ENCODE measurements at regions not wholly inside any gene's neighbourhood (a gene's known extent, or its start where the extent isn't known, plus 50 kb on each side); places are given as distances from the start of the nearest gene placed in this dataset.

DNA sequence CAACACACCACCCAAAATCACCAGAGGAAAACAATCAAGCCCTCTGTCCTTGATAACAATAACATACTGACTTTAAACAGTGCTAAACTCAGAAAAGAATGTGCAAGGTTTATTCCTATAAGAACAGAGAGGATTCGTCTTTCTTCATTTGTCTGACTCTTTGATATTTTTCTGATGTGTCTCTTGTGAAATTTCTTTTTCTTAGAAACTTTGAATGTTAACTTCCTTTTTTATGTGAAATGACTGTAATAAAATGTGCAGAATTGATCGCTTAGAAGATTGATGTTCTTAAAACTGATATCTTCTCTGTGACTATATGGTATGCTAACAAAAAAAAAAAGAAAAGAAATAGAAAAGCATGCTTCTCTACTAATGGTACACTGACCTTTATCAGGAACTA lies 947.4 kb upstream of the CITED2 start:
- Histone ChIP-seq H3K4me1 (ENCODE audit: insufficient read depth, poor library complexity, severe bottlenecking) (no peaks in the 10 kb centered on the region), H3K4me3 (ENCODE audit: severe bottlenecking) (no peak overlapping the region)
- no peak for DNase-seq (ENCODE audit: low spot score)

DNA sequence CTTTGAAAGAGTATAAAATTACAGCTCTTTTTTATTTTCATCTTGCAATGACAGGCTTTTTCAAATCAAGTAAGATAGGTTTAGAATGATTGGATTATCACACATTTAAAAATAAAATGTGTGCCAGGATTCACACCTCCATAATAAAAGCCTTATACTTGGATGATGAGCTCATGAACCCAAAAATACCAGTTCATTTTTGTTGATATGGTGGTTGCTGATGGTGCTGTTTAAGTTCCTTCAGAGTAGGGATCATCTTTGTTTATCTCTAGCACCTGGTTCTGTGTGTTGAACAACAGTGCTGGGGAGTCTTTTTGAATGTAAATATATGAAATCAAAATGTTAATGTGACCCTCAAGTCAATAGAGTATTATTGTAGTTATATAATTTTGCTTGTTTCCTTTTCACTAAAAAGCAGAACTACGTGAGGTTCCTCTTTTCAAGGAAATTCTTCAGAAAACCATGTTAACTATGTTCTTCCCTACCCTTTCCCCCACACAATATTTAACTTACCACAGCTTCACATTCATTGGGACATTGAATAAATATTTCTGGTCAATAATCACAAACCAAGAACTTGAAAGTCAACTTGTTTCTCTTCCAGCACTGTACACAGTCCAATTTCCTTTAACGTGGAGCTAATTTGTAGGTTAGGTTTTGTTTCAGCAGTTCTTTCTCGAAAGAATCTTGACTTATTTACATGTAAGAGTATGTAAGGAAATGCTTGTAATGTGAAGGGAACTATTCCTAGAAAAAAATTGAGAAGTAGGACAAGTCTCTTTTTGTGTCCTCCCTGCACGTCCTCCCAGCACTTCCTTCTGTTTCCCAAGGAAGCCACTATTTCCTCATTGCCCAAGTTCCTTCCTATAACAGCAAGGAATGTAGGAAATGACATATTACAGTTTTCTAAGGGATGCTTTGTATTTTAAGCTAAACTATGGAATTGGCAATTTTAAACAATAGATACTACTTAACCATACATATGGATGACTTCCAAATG lies 945.9 kb upstream of the CITED2 start:
- Histone ChIP-seq H3K4me3 (ENCODE audit: severe bottlenecking) (no peak overlapping the region), H3K36me3 (ENCODE audit: low read depth) (no peaks in the 10 kb centered on the region), H3K9me3 (ENCODE audit: severe bottlenecking) (no peaks in the 10 kb centered on the region), H3K27ac (ENCODE audit: poor library complexity, severe bottlenecking) (no peak overlapping the region), H3K4me1 (ENCODE audit: insufficient read depth, poor library complexity, severe bottlenecking) (no peaks in the 10 kb centered on the region), H3K27me3 (ENCODE audit: insufficient read depth, poor library complexity, severe bottlenecking) (no peaks in the 10 kb centered on the region)
- ATAC-seq (ENCODE audit: low read depth) (no peak), DNase-seq (ENCODE audit: low spot score) (no peak)
- TF ChIP-seq, protein P1, sequence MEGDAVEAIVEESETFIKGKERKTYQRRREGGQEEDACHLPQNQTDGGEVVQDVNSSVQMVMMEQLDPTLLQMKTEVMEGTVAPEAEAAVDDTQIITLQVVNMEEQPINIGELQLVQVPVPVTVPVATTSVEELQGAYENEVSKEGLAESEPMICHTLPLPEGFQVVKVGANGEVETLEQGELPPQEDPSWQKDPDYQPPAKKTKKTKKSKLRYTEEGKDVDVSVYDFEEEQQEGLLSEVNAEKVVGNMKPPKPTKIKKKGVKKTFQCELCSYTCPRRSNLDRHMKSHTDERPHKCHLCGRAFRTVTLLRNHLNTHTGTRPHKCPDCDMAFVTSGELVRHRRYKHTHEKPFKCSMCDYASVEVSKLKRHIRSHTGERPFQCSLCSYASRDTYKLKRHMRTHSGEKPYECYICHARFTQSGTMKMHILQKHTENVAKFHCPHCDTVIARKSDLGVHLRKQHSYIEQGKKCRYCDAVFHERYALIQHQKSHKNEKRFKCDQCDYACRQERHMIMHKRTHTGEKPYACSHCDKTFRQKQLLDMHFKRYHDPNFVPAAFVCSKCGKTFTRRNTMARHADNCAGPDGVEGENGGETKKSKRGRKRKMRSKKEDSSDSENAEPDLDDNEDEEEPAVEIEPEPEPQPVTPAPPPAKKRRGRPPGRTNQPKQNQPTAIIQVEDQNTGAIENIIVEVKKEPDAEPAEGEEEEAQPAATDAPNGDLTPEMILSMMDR (IDR thresholded peaks at IDR 0.05; ENCODE audit: poor library complexity, severe bottlenecking) = no peak

More for the DNA sequence above, 947.4 kb upstream of the CITED2 start:
- no peak overlapping the region for H3K27ac ChIP-seq (ENCODE audit: poor library complexity, severe bottlenecking)
- no peak for ATAC-seq (ENCODE audit: low read depth)
- no peaks in the 10 kb centered on the region for H3K36me3 ChIP-seq (ENCODE audit: low read depth)
- H3K9me3 ChIP-seq (ENCODE audit: severe bottlenecking) = no peaks in the 10 kb centered on the region
- no peaks in the 10 kb centered on the region for H3K27me3 ChIP-seq (ENCODE audit: insufficient read depth, poor library complexity, severe bottlenecking)
- TF ChIP-seq, protein P1 (IDR thresholded peaks at IDR 0.05; ENCODE audit: poor library complexity, severe bottlenecking) = no peak

DNA sequence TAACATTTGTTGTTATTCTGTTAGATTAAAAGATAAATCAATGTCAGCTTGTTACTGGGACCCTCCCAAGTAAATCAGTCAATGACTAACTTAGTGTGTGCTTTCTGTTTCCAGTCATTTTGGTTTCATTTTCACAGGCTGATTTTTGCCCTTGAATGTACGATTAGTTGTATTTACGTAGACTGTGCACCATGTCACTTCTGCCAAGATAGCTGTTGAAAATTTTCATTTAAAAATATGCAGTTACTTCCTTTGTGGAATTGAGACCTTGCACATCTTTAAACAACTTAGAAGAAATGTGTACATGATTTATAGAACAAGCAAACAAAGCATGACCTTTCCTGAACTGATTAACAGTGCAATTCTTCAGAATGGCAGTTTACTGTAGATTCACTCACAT lies 944.8 kb upstream of the CITED2 start:
- no peak overlapping the region for H3K27ac ChIP-seq (ENCODE audit: poor library complexity, severe bottlenecking)
- no peak overlapping the region for H3K4me3 ChIP-seq (ENCODE audit: severe bottlenecking)
- H3K36me3 ChIP-seq (ENCODE audit: low read depth) = no peaks in the 10 kb centered on the region
- DNase-seq (ENCODE audit: low spot score) = no peak
- ATAC-seq (ENCODE audit: low read depth) = no peak
- TF ChIP-seq, protein P1 (IDR thresholded peaks at IDR 0.05; ENCODE audit: poor library complexity, severe bottlenecking) = no peak
- no peaks in the 10 kb centered on the region for H3K9me3 ChIP-seq (ENCODE audit: severe bottlenecking)
- H3K4me1 ChIP-seq (ENCODE audit: insufficient read depth, poor library complexity, severe bottlenecking) = no peaks in the 10 kb centered on the region
- no peaks in the 10 kb centered on the region for H3K27me3 ChIP-seq (ENCODE audit: insufficient read depth, poor library complexity, severe bottlenecking)

DNA sequence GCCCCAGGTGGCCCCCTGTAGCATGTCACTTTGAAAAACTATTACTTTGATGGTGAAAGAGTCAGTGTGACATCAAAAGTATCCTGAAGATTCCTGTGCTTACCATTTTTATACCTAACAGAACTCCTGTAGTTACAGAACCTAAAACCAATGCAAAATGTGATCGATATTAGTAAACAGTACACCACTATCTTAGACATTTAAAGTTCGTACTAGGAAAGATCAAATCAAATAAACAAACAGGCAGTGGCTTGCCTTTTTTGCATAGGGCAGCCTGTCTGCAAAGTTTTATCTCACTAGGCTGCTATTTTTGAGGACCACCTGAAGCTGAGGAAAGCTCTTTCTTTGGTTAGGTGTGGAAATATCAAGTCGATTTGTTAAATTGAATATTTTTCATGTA lies 944.0 kb upstream of the CITED2 start:
- H3K27ac ChIP-seq (ENCODE audit: poor library complexity, severe bottlenecking) = no peak overlapping the region
- TF ChIP-seq, protein P1 (IDR thresholded peaks at IDR 0.05; ENCODE audit: poor library complexity, severe bottlenecking) = no peak
- H3K4me1 ChIP-seq (ENCODE audit: insufficient read depth, poor library complexity, severe bottlenecking) = no peaks in the 10 kb centered on the region
- no peaks in the 10 kb centered on the region for H3K36me3 ChIP-seq (ENCODE audit: low read depth)
- no peak for DNase-seq (ENCODE audit: low spot score)
- no peak overlapping the region for H3K4me3 ChIP-seq (ENCODE audit: severe bottlenecking)
- no peaks in the 10 kb centered on the region for H3K27me3 ChIP-seq (ENCODE audit: insufficient read depth, poor library complexity, severe bottlenecking)
- no peaks in the 10 kb centered on the region for H3K9me3 ChIP-seq (ENCODE audit: severe bottlenecking)
- ATAC-seq (ENCODE audit: low read depth) = no peak

DNA sequence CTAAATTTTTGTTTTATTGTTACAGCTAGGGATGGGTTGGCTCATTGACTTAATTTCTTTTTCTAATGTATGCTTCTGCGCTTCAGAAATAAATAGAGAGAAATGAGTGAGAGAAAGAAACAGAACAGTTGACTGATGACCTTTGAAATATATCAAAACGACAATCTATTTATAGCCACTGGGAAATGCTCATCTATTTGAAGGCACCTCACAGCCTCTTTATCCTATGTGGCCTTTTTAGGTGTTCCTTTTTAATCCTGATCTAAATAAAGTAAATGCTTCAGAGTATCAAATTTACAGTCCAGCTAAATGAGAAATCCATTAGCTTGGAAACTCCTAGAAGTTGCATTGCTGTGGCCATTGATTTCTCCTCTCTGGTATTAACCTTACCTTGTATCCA lies 943.5 kb upstream of the CITED2 start:
- H3K27ac ChIP-seq (ENCODE audit: poor library complexity, severe bottlenecking) = no peak overlapping the region
- ATAC-seq (ENCODE audit: low read depth) (no peak), DNase-seq (ENCODE audit: low spot score) (no peak)
- no peaks in the 10 kb centered on the region for H3K36me3 ChIP-seq (ENCODE audit: low read depth)
- no peaks in the 10 kb centered on the region for H3K27me3 ChIP-seq (ENCODE audit: insufficient read depth, poor library complexity, severe bottlenecking)
- no peaks in the 10 kb centered on the region for H3K9me3 ChIP-seq (ENCODE audit: severe bottlenecking)
- TF ChIP-seq, protein P1 (IDR thresholded peaks at IDR 0.05; ENCODE audit: poor library complexity, severe bottlenecking) = no peak
- no peak overlapping the region for H3K4me3 ChIP-seq (ENCODE audit: severe bottlenecking)
- H3K4me1 ChIP-seq (ENCODE audit: insufficient read depth, poor library complexity, severe bottlenecking) = no peaks in the 10 kb centered on the region

All from RWPE2 (cell line).